ENCODE measurements at regions not wholly inside any gene's neighbourhood (a gene's known extent, or its start where the extent isn't known, plus 50 kb on each side); places are given as distances from the start of the nearest gene placed in this dataset.

DNA sequence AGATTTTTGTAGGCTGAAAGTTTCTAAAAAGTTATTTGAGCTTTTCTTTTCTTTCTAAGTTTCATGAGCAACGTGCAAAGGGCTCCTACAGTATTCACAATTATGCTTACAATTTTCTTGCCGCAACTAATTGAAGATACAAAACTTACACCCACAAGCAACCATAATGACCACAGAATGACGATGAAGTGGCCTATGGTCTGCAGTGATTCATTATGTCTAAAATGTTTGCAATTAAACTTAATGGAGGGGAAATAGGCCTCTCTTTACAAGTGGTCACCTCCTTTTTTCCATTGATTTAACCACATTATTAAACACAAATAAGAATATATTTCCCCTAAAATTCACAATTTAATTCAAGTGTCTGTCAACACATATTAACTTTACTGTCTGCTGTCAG, 732.6 kb upstream of the FLRT2 start:
- DNase-seq (ENCODE audit: low read depth), result no peak
- TF ChIP-seq CTCF (IDR thresholded peaks at IDR 0.05; ENCODE audit: insufficient read depth, low read depth, low read length, missing control alignments), result no peak
- no peak overlapping the region for H3K4me3 ChIP-seq (ENCODE audit: low read depth, low read length)

DNA sequence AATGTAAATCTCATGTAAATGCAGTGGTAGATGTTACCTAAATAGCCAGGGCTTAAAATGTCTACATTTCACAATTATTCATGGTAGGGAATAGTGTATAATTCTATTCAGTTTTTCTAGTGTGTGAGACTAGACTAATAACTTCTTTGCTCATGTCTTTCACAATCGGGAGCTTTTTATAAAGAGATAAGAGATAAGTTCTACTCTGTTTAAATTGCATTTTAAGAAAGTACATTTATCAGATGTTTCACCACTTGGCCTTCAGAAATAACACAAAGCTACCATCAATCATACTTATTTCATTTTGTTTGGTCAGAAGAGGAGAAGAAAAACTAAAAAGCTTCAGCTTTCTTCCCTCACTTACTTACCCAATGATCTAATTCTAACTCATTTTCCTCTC, 725.5 kb upstream of the FLRT2 start:
- TF ChIP-seq CTCF (IDR thresholded peaks at IDR 0.05; ENCODE audit: insufficient read depth, low read depth, low read length, missing control alignments), result no peak
- no peak overlapping the region for H3K4me3 ChIP-seq (ENCODE audit: low read depth, low read length)
- DNase-seq (ENCODE audit: low read depth), result no peak

- no peak for TF ChIP-seq CTCF (IDR thresholded peaks at IDR 0.05; ENCODE audit: insufficient read depth, low read depth, low read length, missing control alignments)
- DNase-seq (ENCODE audit: low read depth), result no peak
- no peak overlapping the region for H3K4me3 ChIP-seq (ENCODE audit: low read depth, low read length)
Measured at GRCh38 chr14:84804895-84805294, 725.0 kb upstream of the FLRT2 start.

DNA sequence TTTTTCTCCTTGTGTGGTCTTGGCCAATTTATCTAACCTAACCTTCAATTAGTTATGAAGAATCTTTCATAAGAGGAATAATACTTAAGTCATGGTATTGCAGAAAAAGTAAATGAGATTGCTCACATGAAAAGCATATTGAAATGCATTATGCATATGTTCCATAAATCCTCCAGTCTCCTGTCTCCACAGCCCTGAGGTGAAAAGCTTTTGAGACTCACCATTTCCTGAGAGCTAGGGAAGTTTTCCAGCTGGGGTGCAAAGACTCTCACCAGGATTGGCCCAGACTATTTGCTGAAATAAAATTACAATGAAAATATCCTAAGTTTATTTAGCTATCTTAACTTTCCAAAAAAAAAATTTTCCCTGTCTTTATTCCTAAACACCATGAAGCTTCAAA, 723.8 kb upstream of the FLRT2 start:
- DNase-seq (ENCODE audit: low read depth), result no peak
- no peak overlapping the region for H3K4me3 ChIP-seq (ENCODE audit: low read depth, low read length)
- TF ChIP-seq CTCF (IDR thresholded peaks at IDR 0.05; ENCODE audit: insufficient read depth, low read depth, low read length, missing control alignments), result no peak

DNA sequence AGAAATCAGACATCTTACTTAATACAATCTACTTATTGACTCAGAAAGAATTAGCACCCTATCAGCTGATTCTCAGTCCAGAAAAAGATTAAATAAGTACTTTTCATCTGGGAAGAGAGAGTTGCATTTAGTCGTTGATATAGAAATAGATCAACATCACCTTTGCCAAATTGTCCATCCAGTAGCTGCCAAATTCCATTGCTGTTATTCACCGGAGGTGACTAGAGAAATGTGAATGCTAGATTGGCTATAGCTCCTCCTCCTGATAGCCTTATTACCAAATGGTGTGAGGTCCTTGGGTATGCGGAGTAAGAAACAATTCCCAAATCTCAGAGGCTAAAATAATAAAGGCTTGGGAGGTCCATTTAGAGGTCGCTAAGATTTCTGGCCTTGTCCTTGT, 723.3 kb upstream of the FLRT2 start:
- DNase-seq (ENCODE audit: low read depth), result no peak
- no peak for TF ChIP-seq CTCF (IDR thresholded peaks at IDR 0.05; ENCODE audit: insufficient read depth, low read depth, low read length, missing control alignments)
- H3K4me3 ChIP-seq (ENCODE audit: low read depth, low read length), result no peak overlapping the region

DNA sequence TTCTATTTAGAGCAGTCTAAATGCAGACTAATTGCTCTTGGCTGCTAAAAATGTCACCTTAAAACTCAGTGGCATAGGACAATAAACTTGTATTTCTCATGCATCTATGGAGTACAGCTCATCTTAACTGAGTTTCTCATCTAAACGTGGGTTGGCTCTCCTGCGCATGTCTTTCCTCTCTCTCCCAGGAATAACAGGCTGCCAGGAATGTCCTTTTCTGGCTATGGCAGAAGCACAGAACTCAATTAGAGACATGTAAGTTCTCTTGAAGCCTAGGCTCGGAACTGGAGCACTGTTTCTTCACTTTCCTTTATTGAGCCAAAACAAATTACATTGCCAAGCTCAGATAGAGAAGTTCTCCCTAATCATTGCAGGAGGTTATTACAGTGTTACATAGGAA, 722.3 kb upstream of the FLRT2 start:
- H3K4me3 ChIP-seq (ENCODE audit: low read depth, low read length), result no peak overlapping the region
- no peak for DNase-seq (ENCODE audit: low read depth)
- no peak for TF ChIP-seq CTCF (IDR thresholded peaks at IDR 0.05; ENCODE audit: insufficient read depth, low read depth, low read length, missing control alignments)

DNA sequence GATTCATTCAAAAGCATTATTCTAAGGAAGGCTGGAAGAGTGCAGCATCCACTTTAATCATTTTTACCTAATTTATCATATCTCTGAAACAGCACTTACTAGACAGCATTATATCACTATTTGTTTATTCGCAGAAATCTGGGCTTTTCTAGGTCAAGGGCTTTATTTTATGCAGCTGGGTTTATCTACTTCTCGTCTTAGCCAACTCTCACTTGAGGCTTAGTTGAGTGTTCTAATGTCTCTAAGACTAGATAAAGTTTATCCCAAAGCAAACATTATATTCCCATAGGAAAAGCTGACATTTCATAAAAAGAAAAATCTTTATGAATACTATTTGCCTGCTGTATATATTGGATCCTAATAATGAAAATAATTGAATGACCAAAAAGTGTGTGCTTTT, 720.8 kb upstream of the FLRT2 start:
- no peak for DNase-seq (ENCODE audit: low read depth)
- TF ChIP-seq CTCF (IDR thresholded peaks at IDR 0.05; ENCODE audit: insufficient read depth, low read depth, low read length, missing control alignments), result no peak
- no peak overlapping the region for H3K4me3 ChIP-seq (ENCODE audit: low read depth, low read length)

All from GM12865 (cell line).